GM18508 (cell line): ENCODE measurements at regions not wholly inside any gene's neighbourhood (a gene's known extent, or its start where the extent isn't known, plus 50 kb on each side); places are given as distances from the start of the nearest gene placed in this dataset.
"Not testable (repeated sequence)": the region's sequence is repeated elsewhere in the genome, so short reads cannot be mapped to it uniquely, and the experiment has no call there.

Experiments
- ATAC-seq: cut with Tn5 transposase; IDR thresholded peaks from one replicate; pipeline ENCODE4 v1.9.1; 2021; ENCODE audit warnings: moderate number of reproducible peaks; ENCODE audit not compliant: insufficient read depth, unreplicated experiment

- ATAC-seq, result no peak
These were observed 143.8 kb upstream of the RXFP2 start for GRCh38 chr13:31595563-31595962.

- ATAC-seq, result no peak
These were observed 140.3 kb upstream of the RXFP2 start for GRCh38 chr13:31598990-31599389.

GRCh38 chr13:31605076-31605860, 134.1 kb upstream of the RXFP2 start:
- ATAC-seq, result no peak

GRCh38 chr13:31607531-31607930, 131.8 kb upstream of the RXFP2 start:
- not testable (repeated sequence) for ATAC-seq

- not testable (repeated sequence) for ATAC-seq
These were observed 130.5 kb upstream of the RXFP2 start for GRCh38 chr13:31608780-31609179.

GRCh38 chr13:31610270-31610998, 128.9 kb upstream of the RXFP2 start:
- ATAC-seq, result no peak

- no peak for ATAC-seq
These were observed 128.1 kb upstream of the RXFP2 start for GRCh38 chr13:31611214-31611613.

GRCh38 chr13:31614073-31614472, 125.3 kb upstream of the RXFP2 start:
- ATAC-seq, result no peak

- no peak for ATAC-seq
These were observed 124.6 kb upstream of the RXFP2 start for GRCh38 chr13:31614704-31615103.

- no peak for ATAC-seq
These were observed 114.2 kb upstream of the RXFP2 start for GRCh38 chr13:31625115-31625514.

GRCh38 chr13:31627097-31627845, 112.1 kb upstream of the RXFP2 start:
- ATAC-seq, result no peak

GRCh38 chr13:31629085-31629780, 110.1 kb upstream of the RXFP2 start:
- no peak for ATAC-seq

- no peak for ATAC-seq
These were observed 108.3 kb upstream of the RXFP2 start for GRCh38 chr13:31631071-31631470.

- ATAC-seq, result no peak
These were observed 107.6 kb upstream of the RXFP2 start for GRCh38 chr13:31631746-31632145.

GRCh38 chr13:31638577-31638976, 100.7 kb upstream of the RXFP2 start:
- no peak for ATAC-seq

GRCh38 chr13:31639443-31640163, 99.7 kb upstream of the RXFP2 start:
- ATAC-seq, result no peak

GRCh38 chr13:31649766-31650165, 89.6 kb upstream of the RXFP2 start:
- ATAC-seq, result no peak

- ATAC-seq, result no peak
These were observed 85.6 kb upstream of the RXFP2 start for GRCh38 chr13:31653730-31654129.

- no peak for ATAC-seq
These were observed 75.3 kb upstream of the RXFP2 start for GRCh38 chr13:31663880-31664585.
